Hepatocyte (in vitro differentiated cells): ENCODE measurements at regions not wholly inside any gene's neighbourhood (a gene's known extent, or its start where the extent isn't known, plus 50 kb on each side); places are given as distances from the start of the nearest gene placed in this dataset.

ENCODE experiments used
- CTCF ChIP-seq: fragments of 200-600 bp; sonication (generic); IDR thresholded peaks from 2 replicates; pipeline ENCODE4 v1.5.1; 2016; ENCODE audit warnings: antibody characterized with exemption, mild to moderate bottlenecking; ENCODE audit not compliant: poor library complexity
- EZH2 ChIP-seq: fragments of 200-600 bp; sonication (generic); IDR thresholded peaks from 2 replicates; pipeline ENCODE4 v1.6.1; 2016; ENCODE audit warnings: antibody characterized with exemption, mild to moderate bottlenecking, borderline replicate concordance

GRCh38 chr4:124203613-124204238 is 508.8 kb downstream of the ANKRD50 start:
- TF ChIP-seq CTCF (no peak), EZH2 (no peak)
